NCI-H69 (cell line): ENCODE measurements at regions not wholly inside any gene's neighbourhood (a gene's known extent, or its start where the extent isn't known, plus 50 kb on each side); places are given as distances from the start of the nearest gene placed in this dataset.

Source experiments
- DNase-seq: peaks from one replicate; lab custom pipeline; 2025; lab: John Stamatoyannopoulos, UW

DNA sequence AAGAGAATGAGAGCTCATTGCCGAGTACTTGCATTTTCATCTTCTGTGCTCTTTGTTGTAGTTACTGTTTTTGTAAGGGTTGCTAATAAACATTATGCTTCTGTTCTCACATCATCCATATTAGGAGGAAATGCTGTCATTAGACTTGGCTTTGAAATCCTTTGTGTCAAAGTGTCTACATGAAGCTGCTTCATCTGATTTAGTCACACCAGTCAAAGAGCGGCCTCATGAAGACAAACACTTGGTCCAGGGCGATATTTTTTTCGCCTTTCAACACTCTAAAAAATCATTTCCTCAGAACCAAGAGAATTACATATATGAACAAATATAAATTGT lies 105.0 kb downstream of the SPRY2 start:
- no peak for DNase-seq

DNA sequence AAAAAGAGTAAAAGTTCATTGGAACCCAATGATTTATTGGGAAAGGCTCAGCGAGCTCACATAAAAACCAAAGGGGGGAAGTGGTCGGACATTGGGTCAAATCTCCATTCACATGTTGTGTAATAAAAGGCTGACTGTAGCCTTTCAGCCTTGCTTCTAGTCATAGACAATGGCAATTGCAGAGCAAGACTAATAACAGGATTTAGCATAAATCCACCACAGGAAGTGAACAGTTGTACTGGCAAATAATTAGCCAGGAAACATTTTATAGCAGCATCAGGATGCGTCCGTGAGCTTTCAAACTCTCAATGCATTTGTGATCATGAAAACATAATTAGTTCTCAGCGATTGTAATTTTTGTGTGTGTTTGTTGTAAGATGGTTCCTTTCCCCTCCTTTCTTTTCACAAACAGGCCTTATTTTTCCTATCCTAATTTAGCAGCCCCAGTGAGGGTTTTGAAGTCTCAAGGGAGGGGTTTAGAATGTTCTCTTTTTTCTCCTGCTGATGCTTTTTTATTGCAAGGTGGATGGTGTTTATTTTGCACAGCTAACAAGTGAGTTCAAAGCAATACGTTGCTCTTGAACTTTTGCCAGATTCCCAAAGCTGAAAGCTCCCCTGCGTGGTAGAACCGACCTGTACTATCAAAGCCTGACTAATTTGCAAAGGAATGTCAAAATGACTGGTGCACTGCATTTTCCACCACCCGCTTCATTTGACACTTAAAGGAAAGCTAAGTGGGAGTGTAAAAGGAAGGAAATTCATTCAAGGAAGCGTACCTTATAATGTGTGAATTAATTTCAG lies 105.6 kb downstream of the SPRY2 start:
- peak; percentile 0 for DNase-seq

DNA sequence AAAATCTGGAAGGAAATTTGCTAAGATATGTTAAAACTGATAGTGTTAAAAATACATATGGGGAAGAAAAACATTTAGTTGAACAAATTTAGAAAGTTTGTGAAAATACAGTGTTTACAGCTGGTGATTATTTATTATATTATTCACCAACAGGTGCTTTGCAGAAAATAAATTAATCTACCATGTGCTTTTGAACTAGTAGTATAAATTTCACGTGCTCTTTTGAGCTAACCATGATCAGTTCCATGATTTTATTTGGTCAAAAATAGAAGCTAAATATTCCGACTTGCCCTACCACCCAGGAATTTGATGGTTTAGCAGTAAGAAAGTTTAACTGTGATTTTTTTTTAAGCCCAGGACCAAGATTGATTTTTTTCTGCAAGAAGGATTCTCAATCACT lies 113.3 kb downstream of the SPRY2 start:
- DNase-seq, result no peak

DNA sequence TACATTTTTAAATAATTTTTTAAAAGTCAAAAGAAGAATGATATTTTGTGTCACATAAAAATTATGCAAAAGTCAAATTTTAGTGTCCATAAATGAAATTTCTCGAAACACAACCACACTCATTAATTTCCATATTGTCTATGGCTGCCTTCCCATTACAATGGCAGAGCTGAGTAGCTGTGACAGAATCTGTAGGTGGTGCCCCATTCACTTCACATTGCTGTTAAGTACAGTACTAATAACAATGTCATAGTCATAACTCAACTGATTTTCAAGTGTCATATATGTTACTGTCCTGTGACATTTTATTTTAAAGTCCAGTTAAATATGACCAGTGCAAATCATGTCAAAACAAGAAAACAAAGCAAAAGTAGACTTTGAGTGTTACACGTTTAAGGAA lies 114.3 kb downstream of the SPRY2 start:
- DNase-seq, result no peak

DNA sequence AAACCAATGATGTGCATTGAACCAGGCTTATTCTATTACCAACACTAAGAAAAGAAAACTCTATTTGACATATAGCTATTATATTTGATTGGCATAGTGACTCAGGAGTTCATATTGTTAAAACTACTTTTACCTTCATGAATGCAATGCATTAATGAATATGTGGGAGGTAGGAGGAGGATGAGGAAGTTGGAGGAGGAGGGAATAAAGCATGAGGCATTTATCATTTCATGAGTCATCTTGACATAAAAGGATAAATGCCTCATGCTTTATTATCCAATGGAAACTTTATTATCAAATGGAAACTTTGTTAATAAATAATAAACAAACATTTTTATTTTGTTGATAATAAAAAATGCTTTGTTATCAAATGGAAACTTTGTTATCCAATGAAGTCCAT lies 116.5 kb downstream of the SPRY2 start:
- DNase-seq, result no peak

DNA sequence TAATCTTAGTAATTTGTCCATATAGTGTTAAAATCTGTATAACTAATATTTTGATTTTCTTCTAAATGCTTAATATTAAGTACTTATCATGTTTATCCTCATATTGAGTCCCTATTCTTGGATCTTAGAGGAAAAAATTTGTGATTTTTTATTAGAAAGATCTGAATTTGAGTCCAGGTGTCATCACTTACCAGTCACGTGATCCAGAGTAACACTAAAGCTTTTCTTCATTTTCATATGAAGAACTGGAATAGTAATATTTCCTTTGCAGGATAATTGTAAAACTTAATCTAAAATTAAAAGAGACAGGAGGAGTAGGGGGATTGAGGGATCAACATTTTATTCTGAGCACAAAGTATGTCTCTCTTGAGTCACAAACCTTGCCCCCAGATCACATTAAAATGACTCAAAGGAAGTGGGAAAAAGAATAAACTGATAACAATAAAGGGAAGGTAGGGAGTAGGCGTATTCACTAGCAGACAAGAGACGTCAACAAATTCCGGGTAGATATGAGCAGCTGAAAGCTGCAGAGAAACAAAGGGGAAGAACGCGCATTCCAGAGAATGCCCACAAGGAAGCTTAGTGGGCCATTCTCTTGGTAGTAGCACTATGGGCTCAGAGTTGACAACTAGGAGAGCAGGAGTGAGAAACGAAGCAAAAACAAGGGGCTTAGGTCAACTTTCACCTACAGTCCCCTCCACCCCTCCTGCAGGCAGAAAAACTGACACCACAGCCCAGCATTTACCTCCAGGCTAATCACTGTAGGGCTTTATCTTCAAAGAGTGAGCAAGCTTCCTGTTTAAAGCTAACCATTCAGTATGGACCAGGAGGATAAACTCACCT lies 123.1 kb downstream of the SPRY2 start:
- DNase-seq, result no peak

DNA sequence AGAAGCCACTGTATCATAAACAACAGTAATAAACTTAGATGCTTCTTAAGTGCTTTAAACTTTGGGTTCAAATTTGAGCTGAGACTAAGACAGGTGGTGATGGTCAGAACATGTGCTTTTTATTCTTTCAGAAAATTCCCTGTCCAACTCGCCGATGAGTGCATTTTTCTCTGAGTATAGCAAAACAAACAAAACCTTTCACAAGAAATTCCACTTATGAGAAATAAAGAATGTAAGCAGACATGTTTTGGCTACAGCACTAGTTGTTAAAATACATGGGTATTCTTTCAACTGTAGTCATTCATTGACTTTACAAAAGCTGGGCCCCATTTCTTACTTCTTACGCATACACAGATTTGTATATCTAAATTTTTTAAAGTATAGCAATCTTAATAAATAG lies 125.6 kb downstream of the SPRY2 start:
- no peak for DNase-seq

DNA sequence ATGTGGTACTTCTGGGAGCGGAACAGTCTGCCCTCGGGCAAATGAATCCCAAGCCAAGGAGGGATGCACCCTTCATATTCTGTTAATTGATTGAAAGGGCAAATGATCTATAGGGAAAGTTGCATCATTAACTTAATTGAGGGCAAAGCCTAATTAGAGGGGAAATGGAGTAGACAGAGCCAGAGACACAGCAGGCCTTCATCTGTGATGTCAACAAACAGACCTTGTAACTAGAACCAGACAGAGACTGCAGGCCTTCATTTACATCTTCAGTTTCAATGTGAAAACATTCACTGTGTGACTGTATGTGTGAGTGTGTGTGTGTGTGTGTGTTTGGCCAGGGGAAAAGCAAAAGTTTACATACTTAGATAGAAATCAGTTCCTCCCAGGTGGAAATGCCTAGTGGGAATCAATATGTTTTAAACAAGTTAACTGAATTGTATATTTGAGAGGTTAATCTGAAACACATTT lies 126.4 kb downstream of the SPRY2 start:
- peak; percentile 62 for DNase-seq

DNA sequence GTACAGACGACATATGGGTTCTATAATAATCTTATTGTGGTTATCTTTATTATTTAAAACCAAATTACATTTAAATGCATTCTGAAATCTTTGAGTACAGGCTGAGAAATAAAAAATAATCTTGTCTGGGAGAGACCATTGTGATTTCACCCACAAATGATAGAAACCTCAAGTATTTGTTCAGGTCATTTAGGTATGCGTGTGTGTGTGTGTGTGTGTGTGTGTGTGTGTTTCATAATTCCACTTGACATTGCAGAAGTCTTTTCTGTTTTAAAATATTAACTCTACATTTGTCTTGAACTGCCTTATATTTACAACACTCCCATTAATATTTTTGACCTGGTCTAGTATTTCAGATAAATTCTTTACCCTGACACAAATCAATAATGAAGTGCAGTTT lies 126.9 kb downstream of the SPRY2 start:
- no peak for DNase-seq

DNA sequence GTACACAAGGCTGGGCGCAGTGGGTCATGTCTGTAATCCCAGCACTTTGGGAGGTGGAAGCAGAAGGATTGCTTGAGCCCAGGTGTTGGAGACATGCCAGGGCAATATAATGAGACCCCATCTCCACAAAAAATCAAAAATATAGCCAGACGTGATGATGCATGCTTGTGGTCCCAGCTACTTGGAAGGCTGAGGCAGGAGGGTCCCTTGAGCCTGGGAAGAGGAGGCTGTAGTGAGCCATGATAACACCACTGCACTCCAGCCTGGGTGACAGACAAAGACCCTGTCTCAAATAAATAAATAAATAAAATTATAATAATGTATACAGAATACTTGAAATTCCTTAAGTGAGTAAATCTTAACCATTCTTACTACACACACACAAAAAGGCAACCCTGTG lies 127.7 kb downstream of the SPRY2 start:
- DNase-seq, result no peak

DNA sequence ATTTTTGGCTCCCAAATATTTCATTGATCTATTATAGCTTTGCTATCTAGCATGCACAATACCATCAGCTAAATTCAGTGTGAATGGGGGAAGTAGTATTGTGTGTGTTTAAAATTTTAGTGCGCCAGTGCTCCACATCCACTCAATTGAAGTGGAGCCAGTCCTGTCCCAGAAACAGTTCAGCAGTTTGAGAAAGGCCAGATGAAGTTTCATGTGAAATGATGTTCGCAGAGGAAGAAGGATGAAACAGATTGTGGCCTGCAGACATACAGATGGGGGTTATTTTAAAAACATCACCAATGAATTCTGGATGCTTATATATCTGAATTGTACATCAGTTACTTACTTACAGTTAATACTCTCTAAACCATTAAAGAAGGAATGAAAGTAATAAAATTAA lies 129.4 kb downstream of the SPRY2 start:
- no peak for DNase-seq

DNA sequence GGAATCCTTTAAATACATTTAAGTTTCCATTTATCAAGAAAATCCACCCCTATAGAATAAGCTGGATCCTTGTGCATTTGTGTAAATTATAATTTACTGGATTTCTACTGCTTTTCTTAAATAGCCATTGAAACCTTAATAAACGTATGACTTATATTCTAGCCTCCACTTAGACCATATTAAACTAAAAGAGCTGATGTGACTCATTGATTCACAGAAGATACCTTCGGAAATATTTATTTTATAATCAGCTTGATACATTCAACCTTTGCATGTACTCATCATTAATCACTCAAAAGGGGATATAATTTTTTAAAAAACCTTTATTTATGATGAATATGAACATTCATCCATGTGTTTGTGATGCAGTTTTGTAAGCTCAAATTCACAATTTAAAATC lies 136.3 kb downstream of the SPRY2 start:
- no peak for DNase-seq

DNA sequence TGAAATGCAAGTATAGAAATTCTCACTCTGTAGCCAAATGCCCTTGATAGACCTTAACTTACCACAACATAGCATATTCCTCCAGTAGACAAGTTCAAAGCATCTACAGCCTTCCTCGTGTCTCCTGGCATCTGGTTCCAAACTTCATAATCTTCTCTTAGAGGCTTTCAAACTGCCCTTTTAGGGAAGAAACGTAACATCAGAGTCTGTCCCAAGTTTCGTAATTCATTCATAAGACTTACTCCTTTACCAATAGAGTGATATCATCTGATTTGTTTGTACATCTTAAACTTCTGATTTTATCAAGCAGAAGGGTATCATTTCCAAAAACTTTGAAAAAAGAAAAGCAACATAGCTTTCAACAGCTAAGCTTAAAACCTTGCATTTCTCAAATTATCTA lies 137.4 kb downstream of the SPRY2 start:
- DNase-seq, result no peak

DNA sequence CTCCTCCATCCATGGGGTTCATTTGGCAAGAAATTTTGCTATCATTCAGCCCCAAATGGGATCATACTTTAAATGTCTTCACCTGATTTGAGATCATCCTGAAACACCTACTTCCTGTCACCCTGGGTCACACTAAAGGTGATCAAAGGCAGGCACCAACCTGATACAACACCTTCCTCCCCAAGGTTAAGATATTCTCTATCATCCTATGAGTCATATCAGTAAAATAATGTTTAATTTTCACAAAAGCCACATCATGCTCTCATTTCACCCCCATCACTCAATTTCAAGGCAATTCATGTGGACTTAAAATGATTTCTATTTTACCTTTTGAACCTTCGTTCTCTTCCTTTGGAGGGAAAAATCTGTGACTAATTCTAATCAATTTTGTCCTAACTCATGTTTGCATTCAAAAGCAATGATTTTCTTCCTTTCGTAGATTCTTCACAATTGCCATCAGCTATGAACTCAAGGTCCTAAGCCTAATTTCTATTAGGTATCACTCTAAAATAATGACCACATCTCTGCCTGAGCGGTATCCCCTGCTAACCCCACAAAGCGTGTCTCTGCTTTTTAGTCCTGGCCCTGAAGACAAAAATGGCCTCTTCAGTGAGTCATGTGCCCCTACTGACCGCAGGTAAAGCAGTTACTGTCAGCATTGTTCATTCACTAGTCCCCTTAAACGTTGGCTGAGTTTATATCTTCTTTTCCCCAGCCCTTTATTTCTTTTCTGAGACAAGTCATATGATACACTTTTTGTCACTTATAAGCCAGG lies 139.0 kb downstream of the SPRY2 start:
- DNase-seq, result no peak

DNA sequence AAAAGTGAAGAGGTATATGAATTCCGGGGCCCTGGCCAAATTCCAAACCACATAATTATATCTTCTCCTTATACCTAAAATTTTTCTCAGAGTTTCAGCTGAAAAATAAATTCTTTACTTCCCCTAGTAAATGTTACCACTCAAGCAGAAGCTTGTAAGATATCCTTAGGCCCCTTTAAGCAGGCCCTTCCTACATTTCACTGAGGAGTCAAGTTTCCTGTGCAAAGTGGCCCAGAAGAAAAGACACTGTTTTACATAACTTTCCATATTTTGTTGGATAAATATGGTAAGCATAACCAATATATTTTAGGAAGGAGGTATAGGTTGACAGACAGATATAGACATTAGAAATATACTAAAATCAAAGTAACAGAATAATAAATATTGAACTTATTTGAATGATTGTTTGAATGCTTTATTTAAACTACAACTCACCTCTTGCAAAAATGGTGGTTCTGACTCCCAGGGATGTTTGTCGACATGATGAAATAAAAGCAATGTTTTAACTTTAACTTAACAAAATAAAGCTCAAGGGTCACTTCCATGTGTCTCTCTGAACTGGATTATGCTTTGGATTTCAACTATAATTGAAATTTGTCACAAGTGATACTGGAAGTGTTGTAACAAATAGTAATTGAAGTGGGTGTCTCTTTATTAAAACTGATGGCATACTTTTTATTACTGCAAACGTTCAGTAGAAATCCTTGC lies 141.2 kb downstream of the SPRY2 start:
- DNase-seq, result no peak

DNA sequence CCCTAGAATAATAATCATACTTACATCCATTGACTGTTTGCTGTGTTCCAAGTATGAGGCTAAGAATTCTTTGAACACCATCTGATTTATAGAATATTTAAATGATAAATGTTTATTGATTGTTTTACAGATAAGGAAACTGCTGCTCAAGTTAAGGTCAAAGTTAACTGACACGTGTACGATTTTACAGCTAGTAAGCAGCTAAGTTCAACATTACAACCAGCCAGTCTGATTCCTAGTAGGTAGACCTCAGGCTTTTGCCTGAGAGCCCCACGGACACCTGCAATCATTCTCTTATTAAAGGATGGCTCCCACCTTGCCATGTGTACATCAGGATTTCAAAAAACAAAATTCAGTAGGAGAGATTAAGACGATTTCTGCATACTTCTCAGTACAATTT lies 141.9 kb downstream of the SPRY2 start:
- DNase-seq, result no peak

DNA sequence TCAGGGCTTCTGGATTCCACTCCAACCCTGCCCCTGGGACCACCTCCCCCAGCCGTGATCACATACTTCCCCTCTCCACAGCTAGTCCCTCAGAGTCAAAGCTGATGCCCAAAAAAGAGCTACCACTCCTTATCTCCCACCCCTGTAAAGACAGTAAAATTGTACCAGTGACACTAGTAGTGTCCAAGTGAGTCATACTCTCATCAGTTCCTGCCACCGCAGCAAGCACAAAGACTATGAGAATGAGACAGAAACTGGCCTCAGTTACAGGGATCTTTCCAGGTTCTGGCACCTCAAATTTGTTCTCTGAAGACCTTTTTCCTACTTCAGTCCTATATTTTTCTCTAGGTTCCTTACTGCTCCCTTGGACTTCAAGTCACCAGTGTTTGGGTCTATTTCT lies 144.2 kb downstream of the SPRY2 start:
- DNase-seq, result no peak

DNA sequence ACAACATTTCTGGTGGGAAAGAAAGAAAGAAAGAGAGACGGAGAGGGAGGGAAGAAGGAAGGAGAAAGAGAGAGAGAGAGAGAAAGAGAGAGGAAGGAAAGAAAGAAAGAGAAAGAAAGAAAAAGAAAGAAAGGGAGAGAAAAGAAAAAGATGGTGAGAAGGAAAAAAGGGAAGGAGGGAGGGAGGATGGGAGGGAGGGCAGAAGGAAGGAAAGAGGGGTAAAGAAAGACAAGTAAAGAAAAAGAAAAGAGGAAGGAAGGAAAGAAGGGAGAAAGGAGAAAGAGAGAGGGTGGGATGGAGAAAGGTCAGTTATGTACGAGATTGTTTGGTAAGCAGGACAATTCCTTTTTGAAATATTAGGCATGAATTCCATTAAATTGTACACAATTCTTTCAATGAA lies 145.3 kb downstream of the SPRY2 start:
- no peak for DNase-seq

DNA sequence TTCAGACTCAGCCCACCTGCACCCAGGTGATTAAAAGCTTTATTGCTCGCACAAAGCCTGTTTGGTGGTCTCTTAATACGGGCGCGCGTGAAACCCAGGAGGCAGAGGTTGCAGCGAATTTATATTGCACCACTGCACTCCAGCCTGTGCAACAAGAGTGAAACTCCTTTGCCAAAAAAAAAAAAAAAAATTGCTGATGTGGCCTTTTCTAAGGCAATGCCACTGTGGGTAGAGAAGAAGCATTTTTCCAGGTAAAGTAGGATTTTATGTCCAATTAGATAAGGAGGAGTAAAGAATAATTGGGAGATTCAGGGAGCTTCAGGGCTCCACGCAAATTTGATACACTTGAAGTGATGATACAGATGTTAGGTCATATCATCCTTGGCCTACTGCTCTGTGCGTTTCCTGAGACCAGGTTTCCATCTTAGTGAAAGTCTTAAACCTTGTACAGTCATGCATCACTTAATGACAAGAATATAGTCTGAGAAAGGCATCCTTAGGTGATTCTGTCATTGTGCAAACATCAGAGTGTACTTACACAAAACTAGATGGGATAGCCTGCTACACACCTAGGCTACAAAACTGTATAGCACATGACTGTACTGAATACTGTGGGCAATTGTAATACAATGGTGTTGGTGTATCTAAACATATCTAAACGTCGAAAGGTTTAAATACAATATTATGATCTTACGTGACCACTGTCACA lies 150.9 kb downstream of the SPRY2 start:
- no peak for DNase-seq

DNA sequence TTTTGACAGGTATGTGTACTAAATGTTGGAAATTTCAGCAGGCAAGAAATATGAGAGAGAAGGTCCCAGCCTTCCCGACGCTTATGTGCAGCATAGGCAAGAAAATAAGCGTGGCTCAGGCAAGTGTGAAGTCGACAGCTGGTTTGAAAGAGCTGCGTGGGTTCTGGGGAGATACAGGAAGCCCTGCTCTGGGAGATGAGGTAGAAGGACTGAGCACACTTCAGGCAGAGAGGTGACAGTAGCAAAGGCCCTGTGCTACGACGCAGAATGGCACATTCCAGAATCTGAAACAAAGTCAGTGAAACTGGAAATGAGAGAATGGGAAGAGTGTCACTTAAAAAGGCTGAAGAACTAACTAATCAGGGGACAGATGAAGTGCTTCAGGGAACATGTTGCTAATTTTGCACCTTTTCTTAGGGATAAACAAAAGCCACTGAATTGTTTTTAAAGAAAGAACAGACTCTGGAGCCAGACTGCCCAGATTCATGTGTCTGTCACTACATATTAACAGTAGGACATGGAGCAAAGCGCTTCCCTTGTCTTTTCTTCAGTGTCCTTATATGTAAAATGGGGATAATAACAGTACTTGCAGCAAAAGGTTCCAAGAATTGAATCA lies 160.1 kb downstream of the SPRY2 start:
- no peak for DNase-seq

DNA sequence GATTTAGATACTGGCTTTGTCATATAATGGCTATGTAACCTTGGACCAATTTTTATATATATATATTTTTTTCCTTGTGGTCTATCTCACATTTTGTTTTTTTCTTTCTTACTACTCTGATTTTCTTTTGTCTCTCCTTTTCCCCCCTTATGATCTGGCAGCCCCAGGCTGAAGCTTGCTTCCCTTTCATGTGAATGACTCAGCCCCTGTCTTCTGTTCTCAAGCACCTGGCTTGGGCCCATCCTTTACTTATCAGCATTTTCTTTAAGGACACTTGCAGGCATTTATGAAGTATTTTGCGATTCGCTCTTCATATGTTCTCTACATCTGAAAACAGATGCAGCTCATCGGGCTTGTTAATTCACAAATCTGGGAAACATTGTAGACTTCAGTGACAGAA lies 163.6 kb downstream of the SPRY2 start:
- no peak for DNase-seq
